ENCODE measurements at regions not wholly inside any gene's neighbourhood (a gene's known extent, or its start where the extent isn't known, plus 50 kb on each side); places are given as distances from the start of the nearest gene placed in this dataset.
"Not testable (repeated sequence)": the region's sequence is repeated elsewhere in the genome, so short reads cannot be mapped to it uniquely, and the experiment has no call there.

- TF ChIP-seq EZH2phosphoT487 (IDR thresholded peaks at IDR 0.05; ENCODE audit: insufficient read depth, low read depth) (no peak), EZH2 (IDR thresholded peaks at IDR 0.05; ENCODE audit: insufficient read depth, poor library complexity, severe bottlenecking) (no peak)
Observed at GRCh38 chr3:20478436-20478835, 292.4 kb upstream of the SGO1 start.

GRCh38 chr3:20464237-20464636 lies 278.2 kb upstream of the SGO1 start:
- H3K9me2 ChIP-seq (ENCODE audit: insufficient read depth); H4K20me1 ChIP-seq (ENCODE audit: insufficient read depth); DNase-seq; H3K4me1 ChIP-seq (ENCODE audit: insufficient read depth); H3K27ac ChIP-seq; H3K4me3 ChIP-seq; H3K9me3 ChIP-seq (ENCODE audit: low read depth); H3K79me2 ChIP-seq (ENCODE audit: insufficient read depth); H3K4me2 ChIP-seq (ENCODE audit: unreplicated experiment); H3K27me3 ChIP-seq (replicated peaks; ENCODE audit: insufficient read depth); H2AFZ ChIP-seq; in situ Hi-C loops (cut with MboI); H3F3A ChIP-seq (ENCODE audit: insufficient read depth); H3K9ac ChIP-seq; H3K36me3 ChIP-seq (ENCODE audit: low read depth): not testable (repeated sequence)
- 54 to 56% methylated on average over 2 of the region's 2 CpGs for WGBS, 2 experiments (ENCODE audit: low coverage in 1 of 2, low lambda C conversion rate in 2 of 2, missing lambda C conversion rate in 2 of 2)

More at GRCh38 chr3:20478436-20478835, 292.4 kb upstream of the SGO1 start:
- Histone ChIP-seq H3K36me3 (ENCODE audit: low read depth) (no peaks in the 10 kb centered on the region), H3K9me3 (ENCODE audit: low read depth) (no peaks in the 10 kb centered on the region), H2AFZ (no peak overlapping the region), H3K9me2 (ENCODE audit: insufficient read depth) (no peaks in the 10 kb centered on the region), H3K4me1 (ENCODE audit: insufficient read depth) (no peaks in the 10 kb centered on the region), H3K79me2 (ENCODE audit: insufficient read depth) (no peaks in the 10 kb centered on the region), H3K4me2 (ENCODE audit: unreplicated experiment) (no peak overlapping the region), H3K4me3 (no peak overlapping the region), H3F3A (ENCODE audit: insufficient read depth) (no peaks in the 10 kb centered on the region), H3K27me3 (replicated peaks; ENCODE audit: insufficient read depth) (no peaks in the 10 kb centered on the region), H3K9ac (no peak overlapping the region), H4K20me1 (ENCODE audit: insufficient read depth) (no peaks in the 10 kb centered on the region), H3K27ac (no peak overlapping the region)
- no peak for DNase-seq
- in situ Hi-C loops (cut with MboI), result no loop called here

GRCh38 chr3:20462723-20463122 lies 276.7 kb upstream of the SGO1 start:
- TF ChIP-seq EZH2phosphoT487 (IDR thresholded peaks at IDR 0.05; ENCODE audit: insufficient read depth, low read depth) (no peak), EZH2 (IDR thresholded peaks at IDR 0.05; ENCODE audit: insufficient read depth, poor library complexity, severe bottlenecking) (no peak)
- H4K20me1 ChIP-seq (ENCODE audit: insufficient read depth), result no peaks in the 10 kb centered on the region
- in situ Hi-C loops (cut with MboI), result no loop called here
- H3K4me3 ChIP-seq, result no peak overlapping the region
- no peaks in the 10 kb centered on the region for H3F3A ChIP-seq (ENCODE audit: insufficient read depth)
- no peaks in the 10 kb centered on the region for H3K9me2 ChIP-seq (ENCODE audit: insufficient read depth)
- H3K79me2 ChIP-seq (ENCODE audit: insufficient read depth), result no peaks in the 10 kb centered on the region
- H3K27me3 ChIP-seq (replicated peaks; ENCODE audit: insufficient read depth), result no peaks in the 10 kb centered on the region
- H3K36me3 ChIP-seq (ENCODE audit: low read depth), result no peaks in the 10 kb centered on the region
- no peak overlapping the region for H3K27ac ChIP-seq
- no peaks in the 10 kb centered on the region for H3K9me3 ChIP-seq (ENCODE audit: low read depth)
- no peak overlapping the region for H3K9ac ChIP-seq
- no peaks in the 10 kb centered on the region for H3K4me1 ChIP-seq (ENCODE audit: insufficient read depth)
- no peak overlapping the region for H3K4me2 ChIP-seq (ENCODE audit: unreplicated experiment)
- peak; percentile 6 for DNase-seq
- H2AFZ ChIP-seq, result no peak overlapping the region

GRCh38 chr3:20462226-20462625 lies 276.2 kb upstream of the SGO1 start:
- Histone ChIP-seq H3K36me3 (ENCODE audit: low read depth) (no peaks in the 10 kb centered on the region), H3K9me2 (ENCODE audit: insufficient read depth) (no peaks in the 10 kb centered on the region), H3F3A (ENCODE audit: insufficient read depth) (no peaks in the 10 kb centered on the region), H3K9ac (no peak overlapping the region), H3K4me2 (ENCODE audit: unreplicated experiment) (no peak overlapping the region), H3K27me3 (replicated peaks; ENCODE audit: insufficient read depth) (no peaks in the 10 kb centered on the region), H3K79me2 (ENCODE audit: insufficient read depth) (no peaks in the 10 kb centered on the region), H2AFZ (no peak overlapping the region), H3K9me3 (ENCODE audit: low read depth) (no peaks in the 10 kb centered on the region), H3K4me1 (ENCODE audit: insufficient read depth) (no peaks in the 10 kb centered on the region), H4K20me1 (ENCODE audit: insufficient read depth) (no peaks in the 10 kb centered on the region), H3K4me3 (no peak overlapping the region), H3K27ac (no peak overlapping the region)
- in situ Hi-C loops (cut with MboI), result no loop called here
- 18 to 30% methylated on average over 1 of the region's 1 CpG for WGBS, 2 experiments (ENCODE audit: low coverage in 1 of 2, low lambda C conversion rate in 2 of 2, missing lambda C conversion rate in 2 of 2)
- TF ChIP-seq EZH2phosphoT487 (IDR thresholded peaks at IDR 0.05; ENCODE audit: insufficient read depth, low read depth) (no peak), EZH2 (IDR thresholded peaks at IDR 0.05; ENCODE audit: insufficient read depth, poor library complexity, severe bottlenecking) (no peak)
- DNase-seq, result peak; percentile 8

- H3K9me2 ChIP-seq (ENCODE audit: insufficient read depth), result no peaks in the 10 kb centered on the region
- H3K4me3 ChIP-seq, result no peak overlapping the region
- H3K4me2 ChIP-seq (ENCODE audit: unreplicated experiment), result no peak overlapping the region
- no peak overlapping the region for H3K27ac ChIP-seq
- no peaks in the 10 kb centered on the region for H3K36me3 ChIP-seq (ENCODE audit: low read depth)
- H4K20me1 ChIP-seq (ENCODE audit: insufficient read depth), result no peaks in the 10 kb centered on the region
- no peak for DNase-seq
- H3F3A ChIP-seq (ENCODE audit: insufficient read depth), result no peaks in the 10 kb centered on the region
- H3K9ac ChIP-seq, result no peak overlapping the region
- in situ Hi-C loops (cut with MboI), result no loop called here
- TF ChIP-seq EZH2 (IDR thresholded peaks at IDR 0.05; ENCODE audit: insufficient read depth, poor library complexity, severe bottlenecking), result no peak
- TF ChIP-seq EZH2phosphoT487 (IDR thresholded peaks at IDR 0.05; ENCODE audit: insufficient read depth, low read depth), result no peak
- H3K79me2 ChIP-seq (ENCODE audit: insufficient read depth), result no peaks in the 10 kb centered on the region
- no peak overlapping the region for H2AFZ ChIP-seq
- no peaks in the 10 kb centered on the region for H3K27me3 ChIP-seq (replicated peaks; ENCODE audit: insufficient read depth)
- H3K9me3 ChIP-seq (ENCODE audit: low read depth), result no peaks in the 10 kb centered on the region
- H3K4me1 ChIP-seq (ENCODE audit: insufficient read depth), result no peaks in the 10 kb centered on the region
- WGBS, 2 experiments (ENCODE audit: low coverage in 1 of 2, low lambda C conversion rate in 2 of 2, missing lambda C conversion rate in 2 of 2), result 2 to 4% methylated on average over 4 of the region's 4 CpGs
Observed at GRCh38 chr3:20458994-20459716, 273.1 kb upstream of the SGO1 start.
